DOHH2 (cell line): ENCODE measurements at regions not wholly inside any gene's neighbourhood (a gene's known extent, or its start where the extent isn't known, plus 50 kb on each side); places are given as distances from the start of the nearest gene placed in this dataset.

Source experiments
- EZH2phosphoT487 ChIP-seq: fragments of 200-600 bp; sonication (generic); IDR thresholded peaks from 2 replicates; pipeline ENCODE4 v1.6.1; 2017; ENCODE audit warnings: borderline replicate concordance, mild to moderate bottlenecking, antibody characterized with exemption, low read length, moderate library complexity, mixed read lengths
- TF ChIP-seq, protein P1 (sequence below): fragments of 200-600 bp; sonication (generic); IDR thresholded peaks from one replicate; pipeline ENCODE4 v1.5.1; 2014; ENCODE audit warnings: antibody characterized with exemption, mild to moderate bottlenecking, low read depth, low read length; ENCODE audit not compliant: poor library complexity, severe bottlenecking

DNA sequence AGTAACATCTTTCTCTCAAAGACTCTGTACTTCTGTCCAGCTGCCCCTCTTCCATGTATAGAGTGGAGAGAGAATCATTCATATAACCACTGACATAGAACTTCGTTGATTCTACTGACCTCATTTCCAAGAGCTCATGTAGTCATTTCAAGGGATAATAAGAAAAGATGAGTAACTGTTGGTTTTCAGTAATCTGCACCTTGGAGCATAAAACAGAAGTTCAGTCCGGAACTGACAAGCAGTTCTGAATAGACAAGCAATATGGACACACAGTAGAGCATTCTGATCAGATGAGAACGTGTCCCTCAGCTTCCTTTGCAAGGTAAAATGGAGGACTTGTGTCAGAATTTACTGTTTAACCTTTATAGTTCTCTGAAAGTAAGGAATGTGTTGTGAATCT is 847.1 kb downstream of the REEP3 start:
- TF ChIP-seq, protein P1, sequence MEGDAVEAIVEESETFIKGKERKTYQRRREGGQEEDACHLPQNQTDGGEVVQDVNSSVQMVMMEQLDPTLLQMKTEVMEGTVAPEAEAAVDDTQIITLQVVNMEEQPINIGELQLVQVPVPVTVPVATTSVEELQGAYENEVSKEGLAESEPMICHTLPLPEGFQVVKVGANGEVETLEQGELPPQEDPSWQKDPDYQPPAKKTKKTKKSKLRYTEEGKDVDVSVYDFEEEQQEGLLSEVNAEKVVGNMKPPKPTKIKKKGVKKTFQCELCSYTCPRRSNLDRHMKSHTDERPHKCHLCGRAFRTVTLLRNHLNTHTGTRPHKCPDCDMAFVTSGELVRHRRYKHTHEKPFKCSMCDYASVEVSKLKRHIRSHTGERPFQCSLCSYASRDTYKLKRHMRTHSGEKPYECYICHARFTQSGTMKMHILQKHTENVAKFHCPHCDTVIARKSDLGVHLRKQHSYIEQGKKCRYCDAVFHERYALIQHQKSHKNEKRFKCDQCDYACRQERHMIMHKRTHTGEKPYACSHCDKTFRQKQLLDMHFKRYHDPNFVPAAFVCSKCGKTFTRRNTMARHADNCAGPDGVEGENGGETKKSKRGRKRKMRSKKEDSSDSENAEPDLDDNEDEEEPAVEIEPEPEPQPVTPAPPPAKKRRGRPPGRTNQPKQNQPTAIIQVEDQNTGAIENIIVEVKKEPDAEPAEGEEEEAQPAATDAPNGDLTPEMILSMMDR: no peak
- no peak for TF ChIP-seq EZH2phosphoT487
